Neuronal stem cell (in vitro differentiated cells): ENCODE measurements at regions not wholly inside any gene's neighbourhood (a gene's known extent, or its start where the extent isn't known, plus 50 kb on each side); places are given as distances from the start of the nearest gene placed in this dataset.

Source experiments
- DNase-seq: peaks from one replicate; pipeline ENCODE4 v3.0.0-alpha.2; 2013; ENCODE audit warnings: low spot score
- H2AFZ ChIP-seq: one replicate; pipeline ENCODE4 v1.6.1; 2013; ENCODE audit warnings: mild to moderate bottlenecking, low read length, inconsistent platforms
- H2AK5ac ChIP-seq: 2 replicates; pipeline ENCODE4 v1.6.1; 2013; ENCODE audit warnings: low read depth, mild to moderate bottlenecking, inconsistent platforms, low read length, moderate library complexity, mixed read lengths
- H2BK120ac ChIP-seq: 2 replicates; pipeline ENCODE4 v1.6.1; 2013; ENCODE audit warnings: low read depth, mild to moderate bottlenecking, inconsistent platforms, low read length, moderate library complexity, mixed read lengths
- H2BK12ac ChIP-seq: one replicate; pipeline ENCODE4 v1.6.1; 2013; ENCODE audit warnings: low read length, inconsistent platforms
- H2BK15ac ChIP-seq: 2 replicates; pipeline ENCODE4 v1.6.1; 2013; ENCODE audit warnings: mild to moderate bottlenecking, low read length, inconsistent platforms, mixed read lengths
- H2BK5ac ChIP-seq: one replicate; pipeline ENCODE4 v1.6.1; 2013; ENCODE audit warnings: inconsistent platforms, mild to moderate bottlenecking, low read length, moderate library complexity
- H3K14ac ChIP-seq: one replicate; pipeline ENCODE4 v1.6.1; 2013; ENCODE audit warnings: low read length, inconsistent platforms
- H3K18ac ChIP-seq: 2 replicates; pipeline ENCODE4 v1.6.1; 2013; ENCODE audit warnings: low read length, inconsistent platforms
- H3K23ac ChIP-seq: 2 replicates; pipeline ENCODE4 v1.6.1; 2013; ENCODE audit warnings: low read depth, mild to moderate bottlenecking, mixed read lengths, low read length, inconsistent platforms; ENCODE audit not compliant: poor library complexity
- H3K27ac ChIP-seq: replicated peaks from 3 replicates; pipeline ENCODE4 v1.5.1; 2013; ENCODE audit warnings: low read length, inconsistent platforms
- H3K27me3 ChIP-seq, 3 experiments: 2 replicates each; pipeline ENCODE4 v1.6.1; 2013; ENCODE audit warnings: low read length in 3 of 3, mild to moderate bottlenecking in 2 of 3, inconsistent platforms in 1 of 3, low read depth in 1 of 3, mixed read lengths in 1 of 3, moderate library complexity in 1 of 3; ENCODE audit not compliant: control insufficient read depth in 3 of 3, insufficient read depth in 3 of 3
- H3K36me3 ChIP-seq, 2 donors: replicated peaks in 1 of 2; 2 replicates each; pipeline ENCODE4 v1.6.1; 2013; ENCODE audit warnings: low read length in 2 of 2; ENCODE audit not compliant: control insufficient read depth in 2 of 2, insufficient read depth in 2 of 2
- H3K4ac ChIP-seq: 2 replicates; pipeline ENCODE4 v1.6.1; 2013; ENCODE audit warnings: inconsistent platforms, mild to moderate bottlenecking, low read length, moderate library complexity
- H3K4me1 ChIP-seq, 2 donors: 1 replicate in 1 of 2; 2 replicates in 1 of 2; pipeline ENCODE4 v1.6.1; 2013; ENCODE audit warnings: low read length in 2 of 2, low read depth in 1 of 2; ENCODE audit not compliant: control insufficient read depth in 2 of 2, insufficient read depth in 1 of 2
- H3K4me2 ChIP-seq: one replicate; pipeline ENCODE4 v1.6.1; 2013; ENCODE audit warnings: mild to moderate bottlenecking, low read length, inconsistent platforms; ENCODE audit not compliant: insufficient read depth, poor library complexity, severe bottlenecking
- H3K4me3 ChIP-seq, 2 donors: 2 replicates each; pipeline ENCODE4 v1.5.1; 2013; ENCODE audit warnings: low read length in 2 of 2, mild to moderate bottlenecking in 2 of 2, inconsistent platforms in 1 of 2, moderate library complexity in 1 of 2
- H3K79me1 ChIP-seq: one replicate; pipeline ENCODE4 v1.6.1; 2013; ENCODE audit warnings: low read depth, mild to moderate bottlenecking, inconsistent platforms, low read length, moderate library complexity
- H3K9ac ChIP-seq: one replicate; pipeline ENCODE4 v1.6.1; 2013; ENCODE audit warnings: mild to moderate bottlenecking, low read depth, low read length, inconsistent platforms; ENCODE audit not compliant: poor library complexity
- H3K9me3 ChIP-seq, 2 donors: replicated peaks in 1 of 2; 2 replicates each; pipeline versions ENCODE3 to v1.6.1; 2013; ENCODE audit warnings: low read length in 2 of 2, mild to moderate bottlenecking in 2 of 2, inconsistent platforms in 1 of 2, low read depth in 1 of 2, mixed read lengths in 1 of 2, moderate library complexity in 1 of 2; ENCODE audit not compliant: control insufficient read depth in 2 of 2, insufficient read depth in 1 of 2
- H4K8ac ChIP-seq: one replicate; pipeline ENCODE4 v1.6.1; 2013; ENCODE audit warnings: low read depth, mild to moderate bottlenecking, inconsistent platforms, low read length, moderate library complexity
- H4K91ac ChIP-seq: one replicate; pipeline ENCODE4 v1.6.1; 2013; ENCODE audit warnings: low read length, low read depth, mild to moderate bottlenecking, inconsistent platforms; ENCODE audit not compliant: poor library complexity
- WGBS, 2 donors: extraction: QIAGEN DNeasy Blood & Tissue Kit; methylation state at CpG; one replicate each; pipeline ENCODE4 v1.1.7; 2013; ENCODE audit warnings: missing lambda C conversion rate in 2 of 2, mixed read lengths in 1 of 2; ENCODE audit not compliant: insufficient read length in 2 of 2, insufficient replicate concordance in 1 of 2; ENCODE audit errors: extremely low coverage in 2 of 2; 5-methylcytosine and 5-hydroxymethylcytosine counted together

- no CpG with 5 or more reads among the region's 3 CpGs for WGBS, 2 donors
- H3K14ac ChIP-seq, result no peak overlapping the region
Observed at GRCh38 chr9:118595719-118596305, 773.4 kb downstream of the BRINP1 start.

DNA sequence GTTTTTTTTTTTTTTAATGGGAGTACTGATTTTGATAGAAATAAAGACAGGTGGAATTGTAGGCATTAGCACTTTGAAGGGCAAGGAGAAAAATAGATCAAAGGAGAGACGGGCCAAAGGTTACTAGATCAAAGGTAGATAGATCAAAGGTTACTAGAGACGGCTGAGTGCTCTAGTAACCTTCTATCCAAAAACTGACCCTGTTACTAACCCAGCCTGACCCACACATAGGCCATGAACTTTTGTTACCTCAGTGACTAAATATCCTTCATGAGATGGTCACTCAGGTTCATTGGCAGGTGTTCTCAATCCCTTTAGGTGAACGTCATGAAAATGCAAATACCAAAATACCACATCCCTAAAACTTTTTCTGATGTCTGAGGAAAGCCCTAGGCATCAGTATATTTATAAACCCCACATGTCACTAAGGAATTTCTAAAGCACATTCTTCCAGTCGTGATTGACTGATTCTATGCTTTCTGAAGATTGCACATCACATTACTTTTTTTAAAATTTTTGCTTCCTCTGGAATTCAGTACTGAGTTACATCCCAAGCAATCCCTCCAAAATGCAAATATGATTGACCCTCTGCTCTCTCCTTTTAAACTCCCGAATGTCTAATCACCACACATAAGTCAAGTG lies 772.7 kb downstream of the BRINP1 start:
- no peak for DNase-seq
- peaks cover 0 to 9% of the 10 kb centered on the region in 2 donors for H3K4me1 ChIP-seq
- no peak overlapping the region for H4K8ac ChIP-seq
- H3K36me3 ChIP-seq, result no peaks in the 10 kb centered on the region
- no peak overlapping the region for H3K4me2 ChIP-seq
- no peak overlapping the region for H2AFZ ChIP-seq
- no peak overlapping the region for H3K27ac ChIP-seq
- H2BK5ac ChIP-seq, result no peak overlapping the region
- H3K9me3 ChIP-seq, result no peaks in the 10 kb centered on the region
- H3K4ac ChIP-seq, result no peak overlapping the region
- H2BK15ac ChIP-seq, result no peak overlapping the region
- no CpG with 5 or more reads among the region's 5 CpGs for WGBS, 2 donors
- H3K9ac ChIP-seq, result no peak overlapping the region
- H3K14ac ChIP-seq, result no peak overlapping the region
- H3K18ac ChIP-seq, result no peak overlapping the region
- no peak overlapping the region for H4K91ac ChIP-seq
- no peak overlapping the region for H3K4me3 ChIP-seq
- no peak overlapping the region for H2BK12ac ChIP-seq
- no peaks in the 10 kb centered on the region for H3K27me3 ChIP-seq
- no peak overlapping the region for H2BK120ac ChIP-seq
- H3K23ac ChIP-seq, result no peak overlapping the region
- no peaks in the 10 kb centered on the region for H3K79me1 ChIP-seq
- no peak overlapping the region for H2AK5ac ChIP-seq

More at GRCh38 chr9:118595719-118596305, 773.4 kb downstream of the BRINP1 start:
- H3K27me3 ChIP-seq, result no peaks in the 10 kb centered on the region
- H2AFZ ChIP-seq, result no peak overlapping the region
- H3K4me2 ChIP-seq, result no peak overlapping the region
- H3K4me1 ChIP-seq, result peaks cover 0 to 9% of the 10 kb centered on the region in 2 donors
- H2BK5ac ChIP-seq, result no peak overlapping the region
- H3K79me1 ChIP-seq, result no peaks in the 10 kb centered on the region
- no peak overlapping the region for H2BK15ac ChIP-seq
- no peak overlapping the region for H2BK120ac ChIP-seq
- H3K27ac ChIP-seq, result no peak overlapping the region
- no peak overlapping the region for H2BK12ac ChIP-seq
- no peak overlapping the region for H3K9ac ChIP-seq
- H3K4me3 ChIP-seq, result no peak overlapping the region
- H3K36me3 ChIP-seq, result no peaks in the 10 kb centered on the region
- H4K8ac ChIP-seq, result no peak overlapping the region
- H2AK5ac ChIP-seq, result no peak overlapping the region
- H3K9me3 ChIP-seq, result no peaks in the 10 kb centered on the region
- no peak overlapping the region for H3K4ac ChIP-seq
- no peak overlapping the region for H4K91ac ChIP-seq
- no peak overlapping the region for H3K18ac ChIP-seq
- H3K23ac ChIP-seq, result no peak overlapping the region
- DNase-seq, result peak; percentile 38

- H2BK5ac ChIP-seq, result no peak overlapping the region
- no peaks in the 10 kb centered on the region for H3K36me3 ChIP-seq
- H3K23ac ChIP-seq, result no peak overlapping the region
- no peak overlapping the region for H2BK120ac ChIP-seq
- no peak overlapping the region for H4K91ac ChIP-seq
- H2AFZ ChIP-seq, result no peak overlapping the region
- H2BK15ac ChIP-seq, result no peak overlapping the region
- H3K79me1 ChIP-seq, result no peaks in the 10 kb centered on the region
- no peaks in the 10 kb centered on the region for H3K9me3 ChIP-seq
- no peak overlapping the region for H3K14ac ChIP-seq
- no peak overlapping the region for H3K9ac ChIP-seq
- no CpG with 5 or more reads among the region's 2 CpGs for WGBS, 2 donors
- no peak overlapping the region for H2AK5ac ChIP-seq
- no peak overlapping the region for H3K4ac ChIP-seq
- H3K27ac ChIP-seq, result no peak overlapping the region
- no peak overlapping the region for H3K4me3 ChIP-seq
- no peaks in the 10 kb centered on the region for H3K4me1 ChIP-seq
- H3K4me2 ChIP-seq, result no peak overlapping the region
- DNase-seq, result no peak
- no peaks in the 10 kb centered on the region for H3K27me3 ChIP-seq
- H2BK12ac ChIP-seq, result no peak overlapping the region
- H3K18ac ChIP-seq, result no peak overlapping the region
- H4K8ac ChIP-seq, result no peak overlapping the region
Observed at GRCh38 chr9:118606668-118607067, 762.6 kb downstream of the BRINP1 start.

DNA sequence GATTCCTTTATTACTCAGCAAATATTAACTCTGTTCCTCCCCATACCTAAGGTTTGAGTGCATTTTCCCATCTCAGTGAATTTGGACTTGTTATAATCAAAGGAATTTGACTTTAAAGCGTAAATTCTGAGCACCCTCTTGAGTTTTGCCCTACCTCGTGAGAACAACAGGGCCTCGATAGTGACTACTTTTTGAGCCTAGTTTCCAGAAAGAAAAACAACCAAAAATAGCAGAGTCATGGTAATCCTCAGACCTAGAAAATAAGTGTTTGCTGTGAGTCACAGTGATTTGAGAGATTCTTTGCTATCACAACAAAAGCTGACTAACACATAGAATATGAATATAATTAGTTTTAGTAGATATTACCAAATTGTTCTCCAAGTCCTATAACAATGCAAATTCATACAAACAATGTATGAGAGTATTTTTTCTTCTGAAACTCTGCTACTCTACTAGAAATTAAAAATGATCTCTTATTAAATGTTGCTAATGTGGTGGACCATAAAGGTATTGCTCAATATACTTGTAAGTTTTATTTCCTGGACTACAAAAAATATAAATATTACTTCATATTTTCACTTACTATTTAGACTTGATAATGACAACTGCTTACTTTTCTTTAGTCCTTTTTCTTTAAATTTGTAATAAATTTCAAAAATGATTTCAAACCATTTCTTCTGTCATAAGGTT lies 759.7 kb downstream of the BRINP1 start:
- no peak overlapping the region for H3K9ac ChIP-seq
- no CpG with 5 or more reads among the region's 3 CpGs for WGBS, 2 donors

More for the DNA sequence above, 759.7 kb downstream of the BRINP1 start:
- Histone ChIP-seq H3K4ac (no peak overlapping the region), H3K23ac (no peak overlapping the region), H3K9me3 (no peaks in the 10 kb centered on the region), H4K8ac (no peak overlapping the region), H3K4me3 (no peak overlapping the region), H3K14ac (no peak overlapping the region), H3K27ac (no peak overlapping the region), H3K27me3 (no peaks in the 10 kb centered on the region), H3K18ac (no peak overlapping the region), H3K79me1 (no peaks in the 10 kb centered on the region), H4K91ac (no peak overlapping the region), H3K4me1 (no peaks in the 10 kb centered on the region), H3K36me3 (no peaks in the 10 kb centered on the region), H3K4me2 (no peak overlapping the region), H2AK5ac (no peak overlapping the region), H2BK5ac (no peak overlapping the region), H2AFZ (no peak overlapping the region), H2BK12ac (no peak overlapping the region), H2BK15ac (no peak overlapping the region), H2BK120ac (no peak overlapping the region)
- no peak for DNase-seq
